ENCODE measurements at regions not wholly inside any gene's neighbourhood (a gene's known extent, or its start where the extent isn't known, plus 50 kb on each side); places are given as distances from the start of the nearest gene placed in this dataset.

- TF ChIP-seq CTCF (IDR thresholded peaks at IDR 0.05) (no peak), POLR2AphosphoS5 (IDR thresholded peaks at IDR 0.05; ENCODE audit: low read depth, low read length) (no peak), SIN3A (IDR thresholded peaks at IDR 0.05; ENCODE audit: borderline replicate concordance, insufficient read depth, low read depth, low read length) (no peak), REST (IDR thresholded peaks at IDR 0.05; ENCODE audit: insufficient read depth in 1 of 2, low read depth in 2 of 2, low read length in 1 of 2) (no peak), TCF7L2 (IDR thresholded peaks at IDR 0.05; ENCODE audit: low read depth, low read length) (no peak)
Measured at GRCh38 chr6:47117314-47117713, 75.2 kb upstream of the ADGRF1 start.
